OCI-LY3 (cell line): ENCODE measurements at regions not wholly inside any gene's neighbourhood (a gene's known extent, or its start where the extent isn't known, plus 50 kb on each side); places are given as distances from the start of the nearest gene placed in this dataset.

ENCODE experiments used
- H2AFZ ChIP-seq: fragments of 200-600, 300-600 bp; shearing (Covaris generic); 2 replicates; pipeline ENCODE4 v1.6.0; 2014; ENCODE audit warnings: antibody characterized with exemption, low read depth, low read length
- H3K27ac ChIP-seq: fragments of 200-600, 300-600 bp; sonication (generic); 2 replicates; pipeline ENCODE4 v1.5.1; 2014; ENCODE audit warnings: mild to moderate bottlenecking, low read length, moderate library complexity, mixed read lengths
- H3K27me3 ChIP-seq: fragments of 200-600, 300-600 bp; sonication (generic); 2 replicates; pipeline ENCODE4 v1.6.1; 2014; ENCODE audit warnings: low read depth, low read length, mixed read lengths
- H3K36me3 ChIP-seq: fragments of 200-600, 300-600 bp; sonication (generic); replicated peaks from 2 replicates; pipeline ENCODE3; 2014; ENCODE audit warnings: low read depth, low read length, mixed read lengths
- H3K4me1 ChIP-seq: fragments of 300-600, 200-600 bp; sonication (generic); 2 replicates; pipeline ENCODE4 v1.6.1; 2014; ENCODE audit warnings: low read length, mixed read lengths
- H3K4me2 ChIP-seq: fragments of 200-600, 300-600 bp; sonication (generic); 2 replicates; pipeline ENCODE4 v1.6.1; 2014; ENCODE audit warnings: low read length, mixed read lengths
- H3K4me3 ChIP-seq: fragments of 300-600, 200-600 bp; sonication (generic); 2 replicates; pipeline ENCODE4 v1.5.1; 2014; ENCODE audit warnings: antibody characterized with exemption, mild to moderate bottlenecking, low read length, moderate library complexity
- H3K79me2 ChIP-seq: fragments of 300-600, 200-600 bp; shearing (Covaris generic); 2 replicates; pipeline ENCODE4 v1.6.1; 2014; ENCODE audit warnings: mild to moderate bottlenecking, low read length, mixed read lengths
- H3K9ac ChIP-seq: fragments of 300-600, 200-600 bp; shearing (Covaris generic); 2 replicates; pipeline ENCODE4 v1.6.0; 2014; ENCODE audit warnings: mild to moderate bottlenecking, low read length, moderate library complexity
- H3K9me3 ChIP-seq: fragments of 200-600, 300-600 bp; shearing (Covaris generic); 2 replicates; pipeline ENCODE4 v1.6.1; 2014; ENCODE audit warnings: low read length, mixed read lengths; ENCODE audit not compliant: insufficient read depth
- H4K20me1 ChIP-seq: fragments of 200-600, 300-600 bp; sonication (generic); 2 replicates; pipeline ENCODE4 v1.6.1; 2016; ENCODE audit warnings: low read length, mixed read lengths; ENCODE audit not compliant: insufficient read depth
- CTCF ChIP-seq: fragments of 200-600, 300-600 bp; sonication (generic); IDR thresholded peaks from 2 replicates; pipeline ENCODE4 v1.5.1; 2014; ENCODE audit warnings: antibody characterized with exemption, low read length, low read depth
- EZH2phosphoT487 ChIP-seq: fragments of 200-600 bp; shearing (Covaris generic); IDR thresholded peaks from 2 replicates; pipeline ENCODE4 v1.6.1; 2018; ENCODE audit warnings: antibody characterized with exemption, mixed run types, low read depth

- TF ChIP-seq EZH2phosphoT487, result no peak
- TF ChIP-seq CTCF, result no peak
- H3K4me1 ChIP-seq, result peaks cover 30% of the 10 kb centered on the region
- no peak overlapping the region for H3K4me2 ChIP-seq
- no peaks in the 10 kb centered on the region for H3K79me2 ChIP-seq
- H3K27ac ChIP-seq, result no peak overlapping the region
- H3K27me3 ChIP-seq, result peaks cover 55% of the 10 kb centered on the region
- 0 out of 2 replicates have a peak, but pooled peaks cover 4% of the 10 kb centered on the region for H4K20me1 ChIP-seq
- H3K4me3 ChIP-seq, result no peak overlapping the region
- no peaks in the 10 kb centered on the region for H3K36me3 ChIP-seq
- no peaks in the 10 kb centered on the region for H3K9me3 ChIP-seq
- no peak overlapping the region for H2AFZ ChIP-seq
- H3K9ac ChIP-seq, result no peak overlapping the region
These were observed 151.0 kb upstream of the RPS6KA2 start for GRCh38 chr6:166778046-166778445.

- Histone ChIP-seq H4K20me1 (0 out of 2 replicates have a peak, but pooled peaks cover 4% of the 10 kb centered on the region), H3K4me2 (peak overlapping the region; percentile 39), H3K9ac (no peak overlapping the region), H3K9me3 (no peaks in the 10 kb centered on the region), H3K27ac (no peak overlapping the region), H3K4me3 (peak overlapping the region; percentile 21), H3K79me2 (no peaks in the 10 kb centered on the region), H3K27me3 (peaks cover 61% of the 10 kb centered on the region), H2AFZ (no peak overlapping the region), H3K36me3 (no peaks in the 10 kb centered on the region), H3K4me1 (peaks cover 30% of the 10 kb centered on the region)
- no peak for TF ChIP-seq EZH2phosphoT487
- TF ChIP-seq CTCF, result no peak
These were observed 150.1 kb upstream of the RPS6KA2 start for GRCh38 chr6:166777096-166777630.

GRCh38 chr6:166776571-166776970 is 149.5 kb upstream of the RPS6KA2 start:
- Histone ChIP-seq H3K27me3 (peaks cover 65% of the 10 kb centered on the region), H3K4me3 (peak overlapping the region; percentile 21; the same call in 1 of the 2 replicates), H3K9me3 (no peaks in the 10 kb centered on the region), H3K36me3 (no peaks in the 10 kb centered on the region), H4K20me1 (0 out of 2 replicates have a peak, but pooled peaks cover 4% of the 10 kb centered on the region), H3K79me2 (no peaks in the 10 kb centered on the region), H3K27ac (no peak overlapping the region), H3K4me1 (peaks cover 30% of the 10 kb centered on the region), H3K9ac (no peak overlapping the region), H3K4me2 (peak overlapping the region; percentile 39), H2AFZ (no peak overlapping the region)
- no peak for TF ChIP-seq CTCF
- no peak for TF ChIP-seq EZH2phosphoT487

GRCh38 chr6:166775923-166776220 is 148.8 kb upstream of the RPS6KA2 start:
- H3K27ac ChIP-seq, result no peak overlapping the region
- TF ChIP-seq EZH2phosphoT487 (no peak), CTCF (no peak)
- H3K79me2 ChIP-seq, result no peaks in the 10 kb centered on the region
- H3K27me3 ChIP-seq, result peaks cover 65% of the 10 kb centered on the region
- no peak overlapping the region for H3K4me2 ChIP-seq
- H3K4me3 ChIP-seq, result no peak overlapping the region
- 0 out of 2 replicates have a peak, but pooled peaks cover 4% of the 10 kb centered on the region for H4K20me1 ChIP-seq
- no peaks in the 10 kb centered on the region for H3K9me3 ChIP-seq
- no peak overlapping the region for H2AFZ ChIP-seq
- peaks cover 30% of the 10 kb centered on the region for H3K4me1 ChIP-seq
- H3K36me3 ChIP-seq, result no peaks in the 10 kb centered on the region
- no peak overlapping the region for H3K9ac ChIP-seq
